HCT116 (cell line): ENCODE measurements at regions not wholly inside any gene's neighbourhood (a gene's known extent, or its start where the extent isn't known, plus 50 kb on each side); places are given as distances from the start of the nearest gene placed in this dataset.

Experiments
- ATAC-seq: fragments of 200-7000 bp; cut with Tn5 transposase; 2 replicates; pipeline ENCODE4 v1.9.1; 2020; ENCODE audit warnings: mild to moderate bottlenecking, moderate library complexity
- BruUV-seq: library from RNA; stranded (reverse); fragments of 400-500 nt; replicated peaks from 2 replicates; lab custom pipeline; 2021; lab: Mats Ljungman, UMichigan
- CTCF ChIA-PET: fragments of 300-600 bp; sonication (Branson Sonifier 250); formaldehyde crosslinking; loops from one replicate; lab custom pipeline; 2021; ENCODE audit warnings: antibody characterized with exemption; lab: Charles Lee
- POLR2A ChIA-PET: fragments of 300-600, 350-600 bp; sonication (Branson Sonifier 250); formaldehyde crosslinking; loops from one replicate; lab custom pipeline; 2021; ENCODE audit warnings: antibody characterized with exemption; lab: Charles Lee
- RAD21 ChIA-PET, 2 experiments: fragments of 300-600 bp; sonication (Branson Sonifier 250); formaldehyde crosslinking; loops; one replicate each; lab custom pipeline; 2023; ENCODE audit warnings: low total read pairs in 2 of 2; ENCODE audit not compliant: uncharacterized antibody in 2 of 2, unreplicated experiment in 2 of 2, low non-redundant PET in 1 of 2; lab: Charles Lee
- DNase-seq: peaks from one replicate; pipeline ENCODE4 v3.0.0-alpha.2; 2010; ENCODE audit warnings: low read depth, low spot score
- H2AFZ ChIP-seq: fragments of 200-600 bp; shearing (Covaris generic), sonication (generic); 2 replicates; pipeline ENCODE4 v1.6.1; 2017; ENCODE audit warnings: low read depth, mixed run types, mixed read lengths, antibody characterized with exemption, low read length; ENCODE audit not compliant: poor library complexity, severe bottlenecking
- H3K27ac ChIP-seq: 2 replicates; pipeline ENCODE4 v1.5.1; 2012; ENCODE audit warnings: low read depth, low read length
- H3K27me3 ChIP-seq: fragments of 200-600 bp; sonication (generic); 2 replicates; pipeline ENCODE4 v1.6.1; 2016; ENCODE audit warnings: mixed run types, low read length, mixed read lengths; ENCODE audit not compliant: insufficient read depth
- H3K36me3 ChIP-seq, 2 experiments: fragments of 200-500 bp in 1 of 2; fragments of 200-600 bp in 1 of 2; sonication (Bioruptor generic) in 1 of 2; sonication (generic) in 1 of 2; 2 replicates each; pipeline versions ENCODE4 v1.5.1 to v1.6.1; 2014 to 2016; ENCODE audit warnings: low read length in 2 of 2, inconsistent platforms in 1 of 2, mixed read lengths in 1 of 2, mixed run types in 1 of 2; ENCODE audit not compliant: insufficient read depth in 2 of 2, control insufficient read depth in 1 of 2
- H3K4me1 ChIP-seq, 2 experiments: fragments of 200-600 bp in 1 of 2; sonication (generic) in 1 of 2; 2 replicates each; pipeline versions ENCODE4 v1.5.1 to v1.6.1; 2012 to 2017; ENCODE audit warnings: low read length in 2 of 2, inconsistent platforms in 1 of 2, mild to moderate bottlenecking in 1 of 2, mixed read lengths in 1 of 2, mixed run types in 1 of 2, moderate library complexity in 1 of 2; ENCODE audit not compliant: insufficient read depth in 2 of 2, control insufficient read depth in 1 of 2
- H3K4me2 ChIP-seq: fragments of 200-600 bp; sonication (generic); 2 replicates; pipeline ENCODE4 v1.6.1; 2017; ENCODE audit warnings: mixed run types, low read length, mixed read lengths
- H3K4me3 ChIP-seq, 2 experiments: fragments of 200-600 bp in 1 of 2; sonication (generic) in 1 of 2; replicated peaks in 1 of 2; 2 replicates each; pipeline ENCODE4 v1.5.1; 2011 to 2016; ENCODE audit warnings: low read length in 2 of 2, control low read depth in 1 of 2, low read depth in 1 of 2, mild to moderate bottlenecking in 1 of 2, mixed read lengths in 1 of 2, mixed run types in 1 of 2
- H3K79me2 ChIP-seq: fragments of 200-600 bp; sonication (generic); 2 replicates; pipeline ENCODE4 v1.6.1; 2017; ENCODE audit warnings: mild to moderate bottlenecking, mixed run types, low read length, moderate library complexity, mixed read lengths; ENCODE audit not compliant: insufficient read depth
- H3K9ac ChIP-seq: fragments of 200-600 bp; sonication (generic); 2 replicates; pipeline ENCODE4 v1.6.1; 2016; ENCODE audit warnings: low read length, mixed read lengths
- H3K9me2 ChIP-seq: fragments of 200-600 bp; sonication (generic), shearing (Covaris generic); 2 replicates; pipeline ENCODE4 v1.6.1; 2017; ENCODE audit warnings: mixed run types, mild to moderate bottlenecking, moderate library complexity; ENCODE audit not compliant: insufficient read depth
- H3K9me3 ChIP-seq, 2 experiments: fragments of 200-500 bp in 1 of 2; fragments of 200-600 bp in 1 of 2; sonication (Bioruptor generic) in 1 of 2; sonication (generic) in 1 of 2; 2 replicates each; pipeline ENCODE4 v1.6.1; 2014 to 2017; ENCODE audit warnings: low read length in 2 of 2, mixed read lengths in 2 of 2, inconsistent platforms in 1 of 2, low read depth in 1 of 2, mild to moderate bottlenecking in 1 of 2, mixed run types in 1 of 2, moderate library complexity in 1 of 2; ENCODE audit not compliant: control insufficient read depth in 1 of 2, insufficient read depth in 1 of 2
- H4K20me1 ChIP-seq: fragments of 200-600 bp; sonication (generic), shearing (Covaris generic); 2 replicates; pipeline ENCODE4 v1.6.1; 2017; ENCODE audit warnings: mixed run types, mild to moderate bottlenecking, moderate library complexity; ENCODE audit not compliant: insufficient read depth
- EGR1 ChIP-seq: IDR thresholded peaks from 2 replicates; pipeline ENCODE4 v1.6.1; 2012; ENCODE audit warnings: low read depth
- ELF1 ChIP-seq: IDR thresholded peaks from 2 replicates; pipeline ENCODE4 v1.6.1; 2012; ENCODE audit warnings: low read depth, borderline replicate concordance
- EZH2 ChIP-seq: fragments of 200-600 bp; sonication (generic); IDR thresholded peaks from 2 replicates; pipeline ENCODE4 v1.6.1; 2017; ENCODE audit warnings: antibody characterized with exemption, mixed run types
- JUND ChIP-seq: IDR thresholded peaks from 2 replicates; pipeline ENCODE4 v1.6.1; 2012
- MAX ChIP-seq: IDR thresholded peaks from 2 replicates; pipeline ENCODE4 v1.6.1; 2012
- POLR2A ChIP-seq: IDR thresholded peaks from 2 replicates; pipeline ENCODE4 v1.7.0; 2011; ENCODE audit warnings: borderline replicate concordance; ENCODE audit not compliant: insufficient read depth, insufficient read length; ENCODE audit errors: extremely low read depth
- REST ChIP-seq: IDR thresholded peaks from 2 replicates; pipeline ENCODE4 v1.6.1; 2012; ENCODE audit warnings: low read depth
- ZBTB33 ChIP-seq: IDR thresholded peaks from 2 replicates; pipeline ENCODE4 v1.6.1; 2011; ENCODE audit warnings: mild to moderate bottlenecking, low read length, moderate library complexity; ENCODE audit not compliant: insufficient replicate concordance; ENCODE audit errors: extremely low read depth
- intact Hi-C: fragments of 100-400 bp; cut with micrococcal nuclease; formaldehyde crosslinking; loops from 2 replicates; pipeline ENCODE4 v1.10.0; 2022

- Histone ChIP-seq H3K36me3 (no peaks in the 10 kb centered on the region), H3K9me3 (no peaks in the 10 kb centered on the region), H3K27ac (no peak overlapping the region), H3K4me2 (no peak overlapping the region), H3K27me3 (no peaks in the 10 kb centered on the region), H3K9ac (no peak overlapping the region), H3K4me1 (no peaks in the 10 kb centered on the region), H3K79me2 (no peaks in the 10 kb centered on the region), H3K9me2 (no peaks in the 10 kb centered on the region), H2AFZ (no peak overlapping the region), H4K20me1 (no peaks in the 10 kb centered on the region), H3K4me3 (no peak overlapping the region)
- BruUV-seq: no TSS peak
- intact Hi-C loops: no loop called here
- DNase-seq (no peak), ATAC-seq (no peak)
- CTCF ChIA-PET: no interaction called here
- POLR2A ChIA-PET: no interaction called here
- RAD21 ChIA-PET: no interaction called here
- TF ChIP-seq REST (no peak), JUND (no peak), EZH2 (no peak), POLR2A (no peak), ELF1 (no peak), MAX (no peak), ZBTB33 (no peak), EGR1 (no peak)
Observed at GRCh38 chr17:65467156-65467555, 94.3 kb downstream of the AXIN2 start.
